ENCODE measurements at regions not wholly inside any gene's neighbourhood (a gene's known extent, or its start where the extent isn't known, plus 50 kb on each side); places are given as distances from the start of the nearest gene placed in this dataset.

DNA sequence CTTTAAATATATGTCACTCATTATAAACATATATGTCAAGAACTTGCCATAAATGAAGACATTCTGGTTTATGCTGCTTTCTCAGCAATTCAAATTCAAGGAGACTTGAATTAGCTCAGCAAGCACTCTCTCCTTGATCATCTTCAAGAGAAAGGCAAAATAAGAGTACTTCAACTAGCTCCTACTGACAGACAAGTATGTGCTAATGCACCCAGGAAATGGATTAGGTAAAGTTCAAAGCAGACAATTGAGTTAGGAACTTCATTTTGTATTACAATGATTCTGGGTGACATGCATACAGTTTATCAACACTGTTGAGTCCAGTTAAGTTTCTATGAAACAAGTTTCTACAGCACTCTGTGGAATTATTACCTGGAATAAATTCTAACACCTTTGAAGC, 455.9 kb upstream of the USP15 start:
- TF ChIP-seq EZH2 (IDR thresholded peaks at IDR 0.05; ENCODE audit: borderline replicate concordance), result no peak
- TF ChIP-seq, protein P1, sequence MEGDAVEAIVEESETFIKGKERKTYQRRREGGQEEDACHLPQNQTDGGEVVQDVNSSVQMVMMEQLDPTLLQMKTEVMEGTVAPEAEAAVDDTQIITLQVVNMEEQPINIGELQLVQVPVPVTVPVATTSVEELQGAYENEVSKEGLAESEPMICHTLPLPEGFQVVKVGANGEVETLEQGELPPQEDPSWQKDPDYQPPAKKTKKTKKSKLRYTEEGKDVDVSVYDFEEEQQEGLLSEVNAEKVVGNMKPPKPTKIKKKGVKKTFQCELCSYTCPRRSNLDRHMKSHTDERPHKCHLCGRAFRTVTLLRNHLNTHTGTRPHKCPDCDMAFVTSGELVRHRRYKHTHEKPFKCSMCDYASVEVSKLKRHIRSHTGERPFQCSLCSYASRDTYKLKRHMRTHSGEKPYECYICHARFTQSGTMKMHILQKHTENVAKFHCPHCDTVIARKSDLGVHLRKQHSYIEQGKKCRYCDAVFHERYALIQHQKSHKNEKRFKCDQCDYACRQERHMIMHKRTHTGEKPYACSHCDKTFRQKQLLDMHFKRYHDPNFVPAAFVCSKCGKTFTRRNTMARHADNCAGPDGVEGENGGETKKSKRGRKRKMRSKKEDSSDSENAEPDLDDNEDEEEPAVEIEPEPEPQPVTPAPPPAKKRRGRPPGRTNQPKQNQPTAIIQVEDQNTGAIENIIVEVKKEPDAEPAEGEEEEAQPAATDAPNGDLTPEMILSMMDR (IDR thresholded peaks at IDR 0.05; ENCODE audit: poor library complexity), result no peak
- no peak for TF ChIP-seq EZH2phosphoT487 (IDR thresholded peaks at IDR 0.05; ENCODE audit: low read depth, severe bottlenecking, unreplicated experiment)

Measured in hepatocyte (in vitro differentiated cells).